ENCODE measurements at regions not wholly inside any gene's neighbourhood (a gene's known extent, or its start where the extent isn't known, plus 50 kb on each side); places are given as distances from the start of the nearest gene placed in this dataset.

DNA sequence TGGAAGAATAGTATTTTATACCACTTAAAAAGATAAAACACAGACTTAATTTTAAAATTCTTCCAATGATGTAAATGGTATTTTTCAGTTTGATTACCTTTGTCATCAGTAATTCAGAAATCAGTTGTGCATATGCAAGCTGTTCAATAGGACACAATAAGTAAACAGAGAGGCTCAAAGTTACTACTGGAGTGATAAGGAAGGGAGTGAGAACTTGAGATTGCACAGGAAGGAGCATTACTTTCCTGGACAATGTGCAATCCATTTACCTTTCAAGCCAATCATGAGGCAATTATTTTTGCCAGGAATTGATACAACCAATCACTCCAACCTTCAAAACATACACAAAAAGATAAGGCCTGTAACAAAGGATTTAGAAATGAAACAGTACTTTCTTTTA is 1024.3 kb downstream of the RAPGEF2 start:
- Mint-ChIP-seq H3K4me1 (ENCODE audit: low read depth) (no peaks in the 10 kb centered on the region), H3K4me3 (no peak overlapping the region), H3K27ac (no peak overlapping the region), H3K36me3 (ENCODE audit: low read depth) (no peaks in the 10 kb centered on the region), H3K9me3 (peaks cover 14% of the 10 kb centered on the region), H3K27me3 (ENCODE audit: insufficient read depth) (no peaks in the 10 kb centered on the region)
- intact Hi-C loops (cut with micrococcal nuclease), result no loop called here
- DNase-seq (ENCODE audit: low spot score), result no peak

DNA sequence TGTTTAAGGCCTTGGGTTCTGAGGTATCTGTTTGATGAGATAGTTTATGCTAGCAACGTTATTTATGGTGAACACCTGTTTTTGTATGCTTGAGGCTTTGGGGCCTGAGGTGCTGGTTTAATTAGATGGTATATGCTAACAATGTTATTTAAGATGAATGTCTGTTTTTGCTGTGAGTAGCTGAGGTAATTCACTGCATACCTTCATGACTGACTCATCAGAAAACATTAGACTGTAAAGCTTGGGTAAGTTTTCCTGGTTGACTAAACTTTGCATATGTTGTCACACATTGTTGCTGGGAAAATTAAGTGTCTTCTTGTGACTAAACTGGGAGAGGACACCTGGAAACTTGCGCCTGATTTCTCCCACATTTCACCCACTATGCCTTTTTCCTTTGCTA is 1026.6 kb downstream of the RAPGEF2 start:
- no peak for DNase-seq (ENCODE audit: low spot score)
- Mint-ChIP-seq H3K27me3 (ENCODE audit: insufficient read depth) (no peaks in the 10 kb centered on the region), H3K9me3 (peaks cover 23% of the 10 kb centered on the region), H3K4me3 (no peak overlapping the region), H3K4me1 (ENCODE audit: low read depth) (no peaks in the 10 kb centered on the region), H3K27ac (no peak overlapping the region), H3K36me3 (ENCODE audit: low read depth) (no peaks in the 10 kb centered on the region)
- intact Hi-C loops (cut with micrococcal nuclease), result no loop called here

DNA sequence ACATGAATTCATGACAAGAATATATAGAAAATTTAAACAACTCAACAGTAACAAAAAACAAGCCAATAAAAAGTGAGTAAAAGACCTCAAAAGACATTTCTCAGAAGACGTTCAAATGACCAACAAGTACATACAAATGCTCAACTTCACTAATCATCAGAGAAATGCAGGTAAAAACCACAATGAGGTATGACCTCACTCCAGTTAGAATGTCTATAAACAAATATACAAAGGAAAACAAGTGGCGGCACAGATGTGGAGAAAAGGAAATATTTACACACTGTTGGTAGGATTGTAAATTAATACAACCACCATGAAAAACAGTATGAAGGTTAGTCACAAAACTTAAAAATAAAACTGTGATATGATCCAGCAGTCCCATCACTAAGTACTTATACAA is 1033.1 kb downstream of the RAPGEF2 start:
- intact Hi-C loops (cut with micrococcal nuclease), result no loop called here
- H3K4me1 Mint-ChIP-seq (ENCODE audit: low read depth), result no peaks in the 10 kb centered on the region
- H3K9me3 Mint-ChIP-seq, result peaks cover 18% of the 10 kb centered on the region

GRCh38 chr4:160141206-160141605 is 1038.3 kb downstream of the RAPGEF2 start:
- no peaks in the 10 kb centered on the region for H3K36me3 Mint-ChIP-seq (ENCODE audit: low read depth)
- no peak for DNase-seq (ENCODE audit: low spot score)
- no peak overlapping the region for H3K27ac Mint-ChIP-seq
- H3K9me3 Mint-ChIP-seq, result peaks cover 3% of the 10 kb centered on the region
- no peaks in the 10 kb centered on the region for H3K27me3 Mint-ChIP-seq (ENCODE audit: insufficient read depth)
- intact Hi-C loops (cut with micrococcal nuclease), result no loop called here
- H3K4me1 Mint-ChIP-seq (ENCODE audit: low read depth), result no peaks in the 10 kb centered on the region
- no peak overlapping the region for H3K4me3 Mint-ChIP-seq

More for the DNA sequence above, 1033.1 kb downstream of the RAPGEF2 start:
- no peak overlapping the region for H3K4me3 Mint-ChIP-seq
- DNase-seq (ENCODE audit: low spot score), result no peak
- H3K27me3 Mint-ChIP-seq (ENCODE audit: insufficient read depth), result no peaks in the 10 kb centered on the region
- no peaks in the 10 kb centered on the region for H3K36me3 Mint-ChIP-seq (ENCODE audit: low read depth)
- no peak overlapping the region for H3K27ac Mint-ChIP-seq

DNA sequence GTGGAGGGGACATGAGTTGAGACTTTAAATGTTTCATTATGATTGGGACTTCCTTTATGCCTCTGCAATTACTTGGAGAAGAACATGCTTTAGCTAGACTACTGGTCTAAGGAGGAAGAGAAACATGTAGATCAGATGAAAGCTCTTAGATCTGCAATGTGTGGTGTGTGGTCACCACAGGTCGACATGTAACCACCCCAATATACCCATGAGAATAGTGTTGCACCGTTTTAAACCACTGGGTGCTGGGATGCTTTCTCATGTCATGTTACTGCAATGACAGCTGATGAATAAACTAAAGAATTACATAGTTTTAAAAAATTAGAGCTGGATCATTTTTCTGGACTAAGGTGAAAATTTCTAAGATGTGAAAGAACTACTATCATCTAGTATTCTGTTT is 1039.7 kb downstream of the RAPGEF2 start:
- Mint-ChIP-seq H3K9me3 (peaks cover 3% of the 10 kb centered on the region), H3K27ac (no peak overlapping the region), H3K27me3 (ENCODE audit: insufficient read depth) (no peaks in the 10 kb centered on the region), H3K36me3 (ENCODE audit: low read depth) (no peaks in the 10 kb centered on the region), H3K4me1 (ENCODE audit: low read depth) (no peaks in the 10 kb centered on the region), H3K4me3 (no peak overlapping the region)
- intact Hi-C loops (cut with micrococcal nuclease), result no loop called here
- no peak for DNase-seq (ENCODE audit: low spot score)

- Mint-ChIP-seq H3K27me3 (ENCODE audit: insufficient read depth) (no peaks in the 10 kb centered on the region), H3K36me3 (ENCODE audit: low read depth) (no peaks in the 10 kb centered on the region), H3K4me1 (ENCODE audit: low read depth) (no peaks in the 10 kb centered on the region), H3K27ac (no peak overlapping the region), H3K9me3 (peaks cover 3% of the 10 kb centered on the region), H3K4me3 (no peak overlapping the region)
- intact Hi-C loops (cut with micrococcal nuclease), result no loop called here
- no peak for DNase-seq (ENCODE audit: low spot score)
These were observed 1040.7 kb downstream of the RAPGEF2 start for GRCh38 chr4:160143574-160143973.

DNA sequence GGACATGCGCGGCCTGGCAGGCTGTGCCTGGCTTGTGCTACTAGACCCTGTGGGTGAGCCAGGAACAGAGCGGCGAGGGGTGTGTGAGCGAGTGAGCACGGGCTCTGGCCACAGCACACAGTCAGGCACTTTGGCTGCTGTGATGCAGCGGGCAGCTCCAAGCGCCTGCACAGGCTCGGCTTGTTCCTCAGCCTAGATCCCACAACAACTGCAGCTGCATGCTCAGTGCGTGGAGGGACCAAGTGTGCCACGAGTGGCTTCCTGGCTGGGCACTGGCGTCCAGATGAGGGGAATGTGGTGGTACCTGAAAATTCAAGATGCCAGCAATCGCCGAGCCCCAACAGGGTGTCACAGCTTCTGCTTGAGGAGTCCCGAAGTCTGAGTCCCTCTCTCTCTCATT is 1056.6 kb downstream of the RAPGEF2 start:
- Mint-ChIP-seq H3K27ac (no peak overlapping the region), H3K4me3 (no peak overlapping the region), H3K9me3 (peaks cover 12% of the 10 kb centered on the region), H3K4me1 (ENCODE audit: low read depth) (no peaks in the 10 kb centered on the region), H3K36me3 (ENCODE audit: low read depth) (no peaks in the 10 kb centered on the region), H3K27me3 (ENCODE audit: insufficient read depth) (no peaks in the 10 kb centered on the region)
- DNase-seq (ENCODE audit: low spot score), result no peak
- intact Hi-C loops (cut with micrococcal nuclease), result no loop called here

DNA sequence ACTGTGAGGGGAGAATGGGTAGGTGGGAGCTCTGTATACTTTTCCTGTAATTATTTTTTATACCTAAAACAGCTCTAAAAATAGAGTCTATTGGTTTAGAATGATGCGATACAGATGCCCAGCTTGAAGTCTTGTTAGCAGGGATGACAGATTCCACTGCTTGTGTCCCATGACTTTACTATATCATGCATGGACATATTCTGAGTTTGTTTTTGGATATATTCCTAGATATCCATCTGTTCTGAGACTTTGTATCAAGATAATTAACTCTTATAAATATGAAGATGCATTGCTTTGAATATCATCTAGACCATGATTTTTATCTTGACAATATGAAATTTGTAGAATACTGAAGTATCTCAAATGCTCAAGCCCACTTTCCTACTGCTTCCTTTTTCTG is 1058.1 kb downstream of the RAPGEF2 start:
- H3K4me1 Mint-ChIP-seq (ENCODE audit: low read depth), result no peaks in the 10 kb centered on the region
- no peak overlapping the region for H3K4me3 Mint-ChIP-seq
- H3K27ac Mint-ChIP-seq, result no peak overlapping the region
- no peak for DNase-seq (ENCODE audit: low spot score)
- intact Hi-C loops (cut with micrococcal nuclease), result no loop called here
- H3K9me3 Mint-ChIP-seq, result peaks cover 12% of the 10 kb centered on the region
- no peaks in the 10 kb centered on the region for H3K36me3 Mint-ChIP-seq (ENCODE audit: low read depth)
- H3K27me3 Mint-ChIP-seq (ENCODE audit: insufficient read depth), result no peaks in the 10 kb centered on the region

- H3K4me1 Mint-ChIP-seq (ENCODE audit: low read depth), result no peaks in the 10 kb centered on the region
- intact Hi-C loops (cut with micrococcal nuclease), result no loop called here
- H3K27ac Mint-ChIP-seq, result no peak overlapping the region
- H3K27me3 Mint-ChIP-seq (ENCODE audit: insufficient read depth), result no peaks in the 10 kb centered on the region
- H3K36me3 Mint-ChIP-seq (ENCODE audit: low read depth), result no peaks in the 10 kb centered on the region
- DNase-seq (ENCODE audit: low spot score), result no peak
- peaks cover 8% of the 10 kb centered on the region for H3K9me3 Mint-ChIP-seq
- no peak overlapping the region for H3K4me3 Mint-ChIP-seq
These were observed 1072.3 kb downstream of the RAPGEF2 start for GRCh38 chr4:160175064-160175643.

DNA sequence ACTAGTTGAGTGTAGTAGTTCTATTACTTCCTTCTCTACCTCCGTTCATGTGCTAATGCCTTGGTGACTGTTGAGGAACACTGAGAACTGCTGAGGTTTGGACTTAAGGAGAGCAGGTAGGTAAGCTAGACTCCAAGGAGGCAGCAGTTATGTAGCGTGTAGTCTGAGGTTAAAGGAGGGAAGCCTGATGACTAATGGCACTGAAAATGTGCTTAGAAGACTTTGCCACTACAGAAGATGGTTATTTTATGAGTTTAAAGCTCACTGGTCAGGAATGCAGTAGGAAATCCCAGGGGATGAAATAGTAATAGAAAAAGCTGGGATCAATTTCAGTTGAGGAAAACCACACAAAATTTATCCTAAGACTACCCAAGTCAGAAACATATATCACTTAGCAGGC is 1077.3 kb downstream of the RAPGEF2 start:
- no peaks in the 10 kb centered on the region for H3K9me3 Mint-ChIP-seq
- no peak overlapping the region for H3K4me3 Mint-ChIP-seq
- no peaks in the 10 kb centered on the region for H3K27me3 Mint-ChIP-seq (ENCODE audit: insufficient read depth)
- H3K4me1 Mint-ChIP-seq (ENCODE audit: low read depth), result no peaks in the 10 kb centered on the region
- intact Hi-C loops (cut with micrococcal nuclease), result no loop called here
- DNase-seq (ENCODE audit: low spot score), result no peak
- H3K27ac Mint-ChIP-seq, result no peak overlapping the region
- no peaks in the 10 kb centered on the region for H3K36me3 Mint-ChIP-seq (ENCODE audit: low read depth)

DNA sequence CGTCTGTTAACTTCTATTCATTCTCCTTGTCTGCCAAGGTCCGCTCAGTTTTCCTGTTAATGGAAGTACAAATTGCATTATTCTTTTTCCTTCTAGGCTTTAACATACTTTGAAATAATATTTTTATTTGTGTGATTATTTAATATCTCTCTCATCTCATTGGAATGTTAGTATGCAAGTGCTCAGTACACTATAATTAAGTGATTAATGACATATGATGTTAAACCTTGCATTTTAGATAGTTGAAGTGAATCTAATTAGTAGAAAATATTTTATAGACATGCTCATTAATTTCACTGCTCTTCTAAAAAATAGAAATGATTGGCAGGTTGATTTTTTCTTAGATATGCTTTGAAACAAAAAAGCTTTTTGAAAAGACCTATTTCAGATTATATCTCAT is 1079.8 kb downstream of the RAPGEF2 start:
- Mint-ChIP-seq H3K4me3 (no peak overlapping the region), H3K9me3 (no peaks in the 10 kb centered on the region), H3K36me3 (ENCODE audit: low read depth) (no peaks in the 10 kb centered on the region), H3K4me1 (ENCODE audit: low read depth) (no peaks in the 10 kb centered on the region), H3K27me3 (ENCODE audit: insufficient read depth) (no peaks in the 10 kb centered on the region), H3K27ac (no peak overlapping the region)
- no peak for DNase-seq (ENCODE audit: low spot score)
- intact Hi-C loops (cut with micrococcal nuclease), result no loop called here

- Mint-ChIP-seq H3K27ac (no peak overlapping the region), H3K4me1 (ENCODE audit: low read depth) (no peaks in the 10 kb centered on the region), H3K9me3 (no peaks in the 10 kb centered on the region), H3K27me3 (ENCODE audit: insufficient read depth) (no peaks in the 10 kb centered on the region), H3K36me3 (ENCODE audit: low read depth) (no peaks in the 10 kb centered on the region), H3K4me3 (no peak overlapping the region)
- intact Hi-C loops (cut with micrococcal nuclease), result no loop called here
- DNase-seq (ENCODE audit: low spot score), result no peak
These were observed 1082.0 kb downstream of the RAPGEF2 start for GRCh38 chr4:160184884-160185283.

DNA sequence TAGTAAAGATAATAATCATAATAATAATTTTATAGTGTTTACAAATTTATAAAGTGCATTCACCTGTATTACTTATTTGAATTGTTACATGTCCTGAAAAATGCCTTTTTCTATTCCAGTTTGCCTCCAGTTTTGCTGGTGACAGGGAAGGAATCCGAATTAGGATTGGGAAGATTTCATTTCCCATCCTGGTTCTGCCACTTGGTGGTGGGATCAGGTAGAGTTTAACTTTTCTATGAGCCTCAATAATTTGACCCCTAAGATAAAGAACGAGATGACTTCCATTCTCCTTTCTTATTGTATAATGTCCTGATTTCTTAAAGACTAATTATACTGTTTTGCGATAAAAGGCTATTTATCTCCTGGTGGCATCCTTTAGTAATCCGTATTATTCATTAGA is 1090.9 kb downstream of the RAPGEF2 start:
- intact Hi-C loops (cut with micrococcal nuclease), result no loop called here
- H3K27me3 Mint-ChIP-seq (ENCODE audit: insufficient read depth), result no peaks in the 10 kb centered on the region
- H3K4me1 Mint-ChIP-seq (ENCODE audit: low read depth), result no peaks in the 10 kb centered on the region
- H3K9me3 Mint-ChIP-seq, result peaks cover 3% of the 10 kb centered on the region
- no peak for DNase-seq (ENCODE audit: low spot score)
- H3K27ac Mint-ChIP-seq, result no peak overlapping the region
- no peak overlapping the region for H3K4me3 Mint-ChIP-seq
- H3K36me3 Mint-ChIP-seq (ENCODE audit: low read depth), result no peaks in the 10 kb centered on the region

GRCh38 chr4:160194716-160195115 is 1091.8 kb downstream of the RAPGEF2 start:
- Mint-ChIP-seq H3K36me3 (ENCODE audit: low read depth) (no peaks in the 10 kb centered on the region), H3K27ac (no peak overlapping the region), H3K4me1 (ENCODE audit: low read depth) (no peaks in the 10 kb centered on the region), H3K4me3 (no peak overlapping the region), H3K9me3 (peaks cover 3% of the 10 kb centered on the region), H3K27me3 (ENCODE audit: insufficient read depth) (no peaks in the 10 kb centered on the region)
- intact Hi-C loops (cut with micrococcal nuclease), result no loop called here
- DNase-seq (ENCODE audit: low spot score), result no peak

Data from activated T-helper 1 cell treated with anti-CD3 and anti-CD28 coated beads, Interleukin-12 subunit alpha, Interleukin-12 subunit beta, Interleukin-2, Interleukin-4 antibody, amounts not matched to agents 30 ng/mL and 10 ng/mL and 1 ng/mL, durations not matched to agents 14 hours and 24 hours and 36 hours (primary cell).